HEK293 (cell line): ENCODE measurements at regions not wholly inside any gene's neighbourhood (a gene's known extent, or its start where the extent isn't known, plus 50 kb on each side); places are given as distances from the start of the nearest gene placed in this dataset.

ENCODE experiments used
- CTCF ChIA-PET: fragments of 350-600 bp; formaldehyde crosslinking; extraction: SDS; loops from one replicate; lab custom pipeline; 2021; ENCODE audit warnings: antibody characterized with exemption; lab: Yijun Ruan, JAX
- POLR2A ChIA-PET: fragments of 300-600 bp; formaldehyde crosslinking; extraction: SDS; loops from one replicate; lab custom pipeline; 2020; ENCODE audit warnings: antibody characterized with exemption, inconsistent platforms; lab: Yijun Ruan, JAX
- H3K27ac ChIP-seq: fragments of 200-500 bp; sonication (Bioruptor generic); 2 replicates; pipeline ENCODE4 v1.5.1; 2014; ENCODE audit warnings: low read depth, low read length, control low read depth, inconsistent platforms; ENCODE audit errors: extremely low read depth
- H3K36me3 ChIP-seq, 2 experiments: fragments of 200-500 bp in 1 of 2; sonication (Bioruptor generic) in 1 of 2; 1 replicate in 1 of 2; 2 replicates in 1 of 2; pipeline ENCODE4 v1.5.1; 2014 to 2017; ENCODE audit warnings: inconsistent platforms in 2 of 2, low read length in 2 of 2; ENCODE audit not compliant: control insufficient read depth in 2 of 2, insufficient read depth in 1 of 2
- H3K4me1 ChIP-seq: fragments of 200-500 bp; sonication (Bioruptor generic); 2 replicates; pipeline ENCODE4 v1.5.1; 2014; ENCODE audit warnings: mild to moderate bottlenecking, low read length, inconsistent platforms; ENCODE audit not compliant: control insufficient read depth, insufficient read depth
- H3K4me3 ChIP-seq: 2 replicates; pipeline ENCODE4 v1.5.1; 2011; ENCODE audit warnings: low read depth, mild to moderate bottlenecking, control low read depth, low read length, moderate library complexity
- H3K9me3 ChIP-seq: fragments of 200-500 bp; sonication (Bioruptor generic); 2 replicates; pipeline ENCODE4 v1.5.1; 2014; ENCODE audit warnings: low read depth, low read length, inconsistent platforms; ENCODE audit not compliant: control insufficient read depth, insufficient read depth
- WT1 ChIP-seq: fragments of 450-650 bp; formaldehyde crosslinking; IDR thresholded peaks from 2 replicates; pipeline ENCODE4 v1.5.1; 2016; ENCODE audit warnings: missing biosample characterization, missing genetic modification characterization
- ZFP37 ChIP-seq: fragments of 450-650 bp; formaldehyde crosslinking; IDR thresholded peaks from 2 replicates; pipeline ENCODE4 v1.5.1; 2016; ENCODE audit warnings: missing biosample characterization, missing genetic modification characterization
- ZNF112 ChIP-seq: fragments of 450-650 bp; formaldehyde crosslinking; IDR thresholded peaks from 2 replicates; pipeline ENCODE4 v1.5.0; 2017; ENCODE audit warnings: missing biosample characterization, missing genetic modification characterization
- ZNF121 ChIP-seq: fragments of 450-650 bp; formaldehyde crosslinking; IDR thresholded peaks from 2 replicates; pipeline ENCODE4 v1.5.1; 2016; ENCODE audit warnings: missing biosample characterization, missing genetic modification characterization
- ZNF16 ChIP-seq: fragments of 450-650 bp; formaldehyde crosslinking; IDR thresholded peaks from 2 replicates; pipeline ENCODE4 v1.5.1; 2016; ENCODE audit warnings: low read depth, missing biosample characterization, missing genetic modification characterization
- ZNF214 ChIP-seq: fragments of 450-650 bp; formaldehyde crosslinking; IDR thresholded peaks from 2 replicates; pipeline ENCODE4 v1.5.1; 2017; ENCODE audit warnings: missing biosample characterization, mild to moderate bottlenecking, missing genetic modification characterization, borderline replicate concordance
- ZNF221 ChIP-seq: fragments of 450-650 bp; formaldehyde crosslinking; IDR thresholded peaks from 2 replicates; pipeline ENCODE4 v1.5.1; 2017; ENCODE audit warnings: missing biosample characterization, missing genetic modification characterization, borderline replicate concordance
- ZNF341 ChIP-seq: fragments of 450-650 bp; formaldehyde crosslinking; IDR thresholded peaks from 2 replicates; pipeline ENCODE4; 2016; ENCODE audit warnings: low read depth, missing biosample characterization, missing genetic modification characterization
- ZNF521 ChIP-seq: fragments of 450-650 bp; formaldehyde crosslinking; IDR thresholded peaks from 2 replicates; pipeline ENCODE4 v1.5.1; 2017; ENCODE audit warnings: missing biosample characterization, mild to moderate bottlenecking, missing genetic modification characterization
- ZNF600 ChIP-seq: fragments of 450-650 bp; formaldehyde crosslinking; IDR thresholded peaks from 2 replicates; pipeline ENCODE4 v1.5.1; 2016; ENCODE audit warnings: missing biosample characterization, missing genetic modification characterization
- ZNF785 ChIP-seq: fragments of 450-650 bp; formaldehyde crosslinking; IDR thresholded peaks from 2 replicates; pipeline ENCODE4 v1.5.1; 2016; ENCODE audit warnings: missing biosample characterization, missing genetic modification characterization
- ZSCAN30 ChIP-seq: fragments of 450-650 bp; IDR thresholded peaks from 2 replicates; pipeline ENCODE4 v1.5.1; 2018; ENCODE audit warnings: missing biosample characterization, mild to moderate bottlenecking, missing genetic modification characterization, moderate library complexity
- TF ChIP-seq, protein P1 (sequence below): fragments of 450-650 bp; formaldehyde crosslinking; IDR thresholded peaks from 2 replicates; pipeline ENCODE4 v1.5.1; 2016; ENCODE audit warnings: missing biosample characterization, missing genetic modification characterization, low read depth
- TF ChIP-seq, protein P2 (sequence below): fragments of 450-650 bp; formaldehyde crosslinking; IDR thresholded peaks from 2 replicates; pipeline ENCODE4 v1.5.1; 2017; ENCODE audit warnings: missing biosample characterization, missing genetic modification characterization
- TF ChIP-seq, protein P3 (sequence below): fragments of 450-650 bp; formaldehyde crosslinking; IDR thresholded peaks from 2 replicates; pipeline ENCODE4 v1.5.1; 2016; ENCODE audit warnings: missing biosample characterization, missing genetic modification characterization
- TF ChIP-seq, protein P4 (sequence below): fragments of 450-650 bp; formaldehyde crosslinking; IDR thresholded peaks from 2 replicates; pipeline ENCODE4 v1.5.1; 2016; ENCODE audit warnings: missing biosample characterization, missing genetic modification characterization
- TF ChIP-seq, protein P5 (sequence below): fragments of 450-650 bp; formaldehyde crosslinking; conservative IDR thresholded peaks from 2 replicates; pipeline ENCODE4 v1.5.1; 2016; ENCODE audit warnings: low read depth, missing biosample characterization, missing genetic modification characterization
- TF ChIP-seq, protein P6 (sequence below): fragments of 450-650 bp; formaldehyde crosslinking; IDR thresholded peaks from 2 replicates; pipeline ENCODE4 v1.5.1; 2016; ENCODE audit warnings: missing biosample characterization, missing genetic modification characterization

DNA sequence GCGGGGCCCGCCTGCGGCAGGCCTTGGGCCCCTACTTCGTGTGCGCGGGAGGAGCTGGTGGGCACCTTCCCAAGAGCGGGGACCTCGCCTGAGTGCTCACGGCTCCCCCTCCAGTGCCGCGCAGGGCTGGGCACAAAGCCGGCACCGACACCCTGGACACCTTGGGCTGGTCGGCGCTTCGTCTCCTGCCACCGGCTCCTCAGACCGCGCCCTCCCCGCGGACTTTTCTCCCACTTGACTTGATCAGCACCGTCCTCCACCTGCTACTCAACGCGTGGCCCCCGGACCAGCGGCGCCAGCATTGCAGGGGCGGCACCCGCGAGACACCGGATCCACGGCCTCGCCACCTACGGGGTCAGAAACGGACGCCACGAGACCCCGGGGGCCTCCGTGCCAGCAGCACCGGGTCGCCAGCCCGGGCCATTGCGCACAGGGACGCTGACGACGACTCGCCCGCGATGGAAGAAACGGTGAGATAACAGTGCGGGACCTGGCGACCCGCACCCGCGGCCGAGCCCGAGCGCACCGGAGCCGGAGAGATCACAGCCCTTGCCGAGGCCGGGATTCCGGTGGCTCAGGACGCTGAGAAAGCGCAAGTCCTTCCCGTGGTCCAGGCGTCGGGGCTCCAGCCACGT lies 154.2 kb downstream of the DLL1 start (continued):
- TF ChIP-seq, protein P1, sequence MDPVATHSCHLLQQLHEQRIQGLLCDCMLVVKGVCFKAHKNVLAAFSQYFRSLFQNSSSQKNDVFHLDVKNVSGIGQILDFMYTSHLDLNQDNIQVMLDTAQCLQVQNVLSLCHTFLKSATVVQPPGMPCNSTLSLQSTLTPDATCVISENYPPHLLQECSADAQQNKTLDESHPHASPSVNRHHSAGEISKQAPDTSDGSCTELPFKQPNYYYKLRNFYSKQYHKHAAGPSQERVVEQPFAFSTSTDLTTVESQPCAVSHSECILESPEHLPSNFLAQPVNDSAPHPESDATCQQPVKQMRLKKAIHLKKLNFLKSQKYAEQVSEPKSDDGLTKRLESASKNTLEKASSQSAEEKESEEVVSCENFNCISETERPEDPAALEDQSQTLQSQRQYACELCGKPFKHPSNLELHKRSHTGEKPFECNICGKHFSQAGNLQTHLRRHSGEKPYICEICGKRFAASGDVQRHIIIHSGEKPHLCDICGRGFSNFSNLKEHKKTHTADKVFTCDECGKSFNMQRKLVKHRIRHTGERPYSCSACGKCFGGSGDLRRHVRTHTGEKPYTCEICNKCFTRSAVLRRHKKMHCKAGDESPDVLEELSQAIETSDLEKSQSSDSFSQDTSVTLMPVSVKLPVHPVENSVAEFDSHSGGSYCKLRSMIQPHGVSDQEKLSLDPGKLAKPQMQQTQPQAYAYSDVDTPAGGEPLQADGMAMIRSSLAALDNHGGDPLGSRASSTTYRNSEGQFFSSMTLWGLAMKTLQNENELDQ: no peak
- no peak for TF ChIP-seq ZSCAN30
- no peak for TF ChIP-seq ZNF521 (tag by site-specific recombination)
- no peak for TF ChIP-seq ZFP37 (tag by site-specific recombination)
- no peak for TF ChIP-seq ZNF214 (tag by site-specific recombination)
- no peak for TF ChIP-seq ZNF341 (tag by site-specific recombination)
- no peak for TF ChIP-seq ZNF600
- TF ChIP-seq, all 188 proteins: peak for 0

DNA sequence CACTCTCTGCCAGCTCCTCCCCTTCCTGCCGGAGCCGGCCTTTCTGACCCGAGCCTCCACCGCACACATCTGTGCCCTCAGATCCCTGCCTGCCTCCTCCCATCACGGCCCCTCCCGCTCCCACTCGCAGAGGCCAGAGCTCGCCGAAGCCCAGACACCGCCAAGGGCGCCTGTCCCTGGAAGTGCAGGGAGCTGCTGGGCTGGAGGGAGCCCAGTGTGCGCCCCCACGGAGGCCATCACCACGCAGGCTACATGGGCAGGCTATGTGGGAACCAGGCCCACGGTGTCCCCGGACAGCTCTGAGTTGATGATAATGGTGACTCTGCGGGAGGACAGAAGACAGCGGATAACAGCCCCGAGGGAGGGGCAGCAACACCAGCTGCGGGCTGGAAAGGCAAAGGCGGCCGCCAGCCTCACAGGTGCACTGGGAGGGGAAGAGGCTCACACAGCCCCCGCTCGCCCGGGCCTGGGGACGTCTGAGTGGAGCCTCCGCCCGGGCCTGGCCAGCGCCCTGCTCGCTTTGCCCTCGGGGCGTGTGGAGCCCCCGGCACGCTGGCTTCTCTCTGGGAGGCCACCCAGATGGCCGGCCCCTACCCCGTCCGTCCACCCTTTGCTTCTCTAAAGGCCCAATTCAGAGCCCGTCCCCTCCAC lies 154.9 kb downstream of the DLL1 start:
- Histone ChIP-seq H3K36me3 (no peaks in the 10 kb centered on the region), H3K4me3 (no peak overlapping the region), H3K27ac (no peak overlapping the region), H3K4me1 (no peaks in the 10 kb centered on the region), H3K9me3 (no peaks in the 10 kb centered on the region)
- TF ChIP-seq, protein P2, sequence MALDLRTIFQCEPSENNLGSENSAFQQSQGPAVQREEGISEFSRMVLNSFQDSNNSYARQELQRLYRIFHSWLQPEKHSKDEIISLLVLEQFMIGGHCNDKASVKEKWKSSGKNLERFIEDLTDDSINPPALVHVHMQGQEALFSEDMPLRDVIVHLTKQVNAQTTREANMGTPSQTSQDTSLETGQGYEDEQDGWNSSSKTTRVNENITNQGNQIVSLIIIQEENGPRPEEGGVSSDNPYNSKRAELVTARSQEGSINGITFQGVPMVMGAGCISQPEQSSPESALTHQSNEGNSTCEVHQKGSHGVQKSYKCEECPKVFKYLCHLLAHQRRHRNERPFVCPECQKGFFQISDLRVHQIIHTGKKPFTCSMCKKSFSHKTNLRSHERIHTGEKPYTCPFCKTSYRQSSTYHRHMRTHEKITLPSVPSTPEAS (tag by site-specific recombination): no peak
- TF ChIP-seq ZNF121 (no peak), ZNF221 (tag by site-specific recombination) (no peak), ZNF16 (no peak), ZNF112 (tag by site-specific recombination) (no peak), WT1 (tag by site-specific recombination) (no peak), ZNF785 (no peak)
- TF ChIP-seq, protein P3, sequence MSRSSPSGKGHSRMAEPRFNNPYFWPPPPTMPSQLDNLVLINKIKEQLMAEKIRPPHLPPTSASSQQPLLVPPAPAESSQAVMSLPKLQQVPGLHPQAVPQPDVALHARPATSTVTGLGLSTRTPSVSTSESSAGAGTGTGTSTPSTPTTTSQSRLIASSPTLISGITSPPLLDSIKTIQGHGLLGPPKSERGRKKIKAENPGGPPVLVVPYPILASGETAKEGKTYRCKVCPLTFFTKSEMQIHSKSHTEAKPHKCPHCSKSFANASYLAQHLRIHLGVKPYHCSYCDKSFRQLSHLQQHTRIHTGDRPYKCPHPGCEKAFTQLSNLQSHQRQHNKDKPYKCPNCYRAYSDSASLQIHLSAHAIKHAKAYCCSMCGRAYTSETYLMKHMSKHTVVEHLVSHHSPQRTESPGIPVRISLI: no peak
- TF ChIP-seq, protein P4, sequence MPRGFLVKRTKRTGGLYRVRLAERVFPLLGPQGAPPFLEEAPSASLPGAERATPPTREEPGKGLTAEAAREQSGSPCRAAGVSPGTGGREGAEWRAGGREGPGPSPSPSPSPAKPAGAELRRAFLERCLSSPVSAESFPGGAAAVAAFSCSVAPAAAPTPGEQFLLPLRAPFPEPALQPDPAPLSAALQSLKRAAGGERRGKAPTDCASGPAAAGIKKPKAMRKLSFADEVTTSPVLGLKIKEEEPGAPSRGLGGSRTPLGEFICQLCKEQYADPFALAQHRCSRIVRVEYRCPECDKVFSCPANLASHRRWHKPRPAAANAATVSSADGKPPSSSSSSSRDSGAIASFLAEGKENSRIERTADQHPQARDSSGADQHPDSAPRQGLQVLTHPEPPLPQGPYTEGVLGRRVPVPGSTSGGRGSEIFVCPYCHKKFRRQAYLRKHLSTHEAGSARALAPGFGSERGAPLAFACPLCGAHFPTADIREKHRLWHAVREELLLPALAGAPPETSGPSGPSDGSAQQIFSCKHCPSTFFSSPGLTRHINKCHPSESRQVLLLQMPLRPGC (tag by site-specific recombination): no peak
- TF ChIP-seq, protein P5, sequence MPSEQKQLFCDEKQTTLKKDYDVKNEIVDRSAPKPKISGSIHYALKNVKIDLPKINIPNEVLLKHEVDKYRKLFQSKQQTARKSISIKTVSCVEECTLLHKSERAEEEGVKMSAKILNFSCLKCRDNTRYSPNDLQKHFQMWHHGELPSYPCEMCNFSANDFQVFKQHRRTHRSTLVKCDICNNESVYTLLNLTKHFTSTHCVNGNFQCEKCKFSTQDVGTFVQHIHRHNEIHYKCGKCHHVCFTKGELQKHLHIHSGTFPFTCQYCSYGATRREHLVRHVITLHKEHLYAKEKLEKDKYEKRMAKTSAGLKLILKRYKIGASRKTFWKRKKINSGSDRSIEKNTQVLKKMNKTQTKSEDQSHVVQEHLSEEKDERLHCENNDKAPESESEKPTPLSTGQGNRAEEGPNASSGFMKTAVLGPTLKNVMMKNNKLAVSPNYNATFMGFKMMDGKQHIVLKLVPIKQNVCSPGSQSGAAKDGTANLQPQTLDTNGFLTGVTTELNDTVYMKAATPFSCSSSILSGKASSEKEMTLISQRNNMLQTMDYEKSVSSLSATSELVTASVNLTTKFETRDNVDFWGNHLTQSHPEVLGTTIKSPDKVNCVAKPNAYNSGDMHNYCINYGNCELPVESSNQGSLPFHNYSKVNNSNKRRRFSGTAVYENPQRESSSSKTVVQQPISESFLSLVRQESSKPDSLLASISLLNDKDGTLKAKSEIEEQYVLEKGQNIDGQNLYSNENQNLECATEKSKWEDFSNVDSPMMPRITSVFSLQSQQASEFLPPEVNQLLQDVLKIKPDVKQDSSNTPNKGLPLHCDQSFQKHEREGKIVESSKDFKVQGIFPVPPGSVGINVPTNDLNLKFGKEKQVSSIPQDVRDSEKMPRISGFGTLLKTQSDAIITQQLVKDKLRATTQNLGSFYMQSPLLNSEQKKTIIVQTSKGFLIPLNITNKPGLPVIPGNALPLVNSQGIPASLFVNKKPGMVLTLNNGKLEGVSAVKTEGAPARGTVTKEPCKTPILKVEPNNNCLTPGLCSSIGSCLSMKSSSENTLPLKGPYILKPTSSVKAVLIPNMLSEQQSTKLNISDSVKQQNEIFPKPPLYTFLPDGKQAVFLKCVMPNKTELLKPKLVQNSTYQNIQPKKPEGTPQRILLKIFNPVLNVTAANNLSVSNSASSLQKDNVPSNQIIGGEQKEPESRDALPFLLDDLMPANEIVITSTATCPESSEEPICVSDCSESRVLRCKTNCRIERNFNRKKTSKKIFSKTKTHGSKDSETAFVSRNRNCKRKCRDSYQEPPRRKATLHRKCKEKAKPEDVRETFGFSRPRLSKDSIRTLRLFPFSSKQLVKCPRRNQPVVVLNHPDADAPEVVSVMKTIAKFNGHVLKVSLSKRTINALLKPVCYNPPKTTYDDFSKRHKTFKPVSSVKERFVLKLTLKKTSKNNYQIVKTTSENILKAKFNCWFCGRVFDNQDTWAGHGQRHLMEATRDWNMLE: no peak
- TF ChIP-seq, protein P6, sequence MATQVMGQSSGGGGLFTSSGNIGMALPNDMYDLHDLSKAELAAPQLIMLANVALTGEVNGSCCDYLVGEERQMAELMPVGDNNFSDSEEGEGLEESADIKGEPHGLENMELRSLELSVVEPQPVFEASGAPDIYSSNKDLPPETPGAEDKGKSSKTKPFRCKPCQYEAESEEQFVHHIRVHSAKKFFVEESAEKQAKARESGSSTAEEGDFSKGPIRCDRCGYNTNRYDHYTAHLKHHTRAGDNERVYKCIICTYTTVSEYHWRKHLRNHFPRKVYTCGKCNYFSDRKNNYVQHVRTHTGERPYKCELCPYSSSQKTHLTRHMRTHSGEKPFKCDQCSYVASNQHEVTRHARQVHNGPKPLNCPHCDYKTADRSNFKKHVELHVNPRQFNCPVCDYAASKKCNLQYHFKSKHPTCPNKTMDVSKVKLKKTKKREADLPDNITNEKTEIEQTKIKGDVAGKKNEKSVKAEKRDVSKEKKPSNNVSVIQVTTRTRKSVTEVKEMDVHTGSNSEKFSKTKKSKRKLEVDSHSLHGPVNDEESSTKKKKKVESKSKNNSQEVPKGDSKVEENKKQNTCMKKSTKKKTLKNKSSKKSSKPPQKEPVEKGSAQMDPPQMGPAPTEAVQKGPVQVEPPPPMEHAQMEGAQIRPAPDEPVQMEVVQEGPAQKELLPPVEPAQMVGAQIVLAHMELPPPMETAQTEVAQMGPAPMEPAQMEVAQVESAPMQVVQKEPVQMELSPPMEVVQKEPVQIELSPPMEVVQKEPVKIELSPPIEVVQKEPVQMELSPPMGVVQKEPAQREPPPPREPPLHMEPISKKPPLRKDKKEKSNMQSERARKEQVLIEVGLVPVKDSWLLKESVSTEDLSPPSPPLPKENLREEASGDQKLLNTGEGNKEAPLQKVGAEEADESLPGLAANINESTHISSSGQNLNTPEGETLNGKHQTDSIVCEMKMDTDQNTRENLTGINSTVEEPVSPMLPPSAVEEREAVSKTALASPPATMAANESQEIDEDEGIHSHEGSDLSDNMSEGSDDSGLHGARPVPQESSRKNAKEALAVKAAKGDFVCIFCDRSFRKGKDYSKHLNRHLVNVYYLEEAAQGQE (tag by site-specific recombination): no peak
- CTCF ChIA-PET: no interaction called here
- POLR2A ChIA-PET: no interaction called here
